AG20443 (cell line): ENCODE measurements at regions not wholly inside any gene's neighbourhood (a gene's known extent, or its start where the extent isn't known, plus 50 kb on each side); places are given as distances from the start of the nearest gene placed in this dataset.
A peak's percentile ranks its signal among the peaks of the same experiment; 100 is the strongest.

Experiments used
- DNase-seq: peaks from one replicate; pipeline ENCODE4 v3.0.0; 2012; ENCODE audit warnings: low spot score, mixed read lengths

- no peak for DNase-seq
Measured at GRCh38 chr10:4022473-4022872, 237.5 kb upstream of the KLF6 start.

- no peak for DNase-seq
Measured at GRCh38 chr10:4020631-4021030, 235.6 kb upstream of the KLF6 start.

GRCh38 chr10:4018054-4018511 is 233.1 kb upstream of the KLF6 start:
- DNase-seq, result no peak

DNA sequence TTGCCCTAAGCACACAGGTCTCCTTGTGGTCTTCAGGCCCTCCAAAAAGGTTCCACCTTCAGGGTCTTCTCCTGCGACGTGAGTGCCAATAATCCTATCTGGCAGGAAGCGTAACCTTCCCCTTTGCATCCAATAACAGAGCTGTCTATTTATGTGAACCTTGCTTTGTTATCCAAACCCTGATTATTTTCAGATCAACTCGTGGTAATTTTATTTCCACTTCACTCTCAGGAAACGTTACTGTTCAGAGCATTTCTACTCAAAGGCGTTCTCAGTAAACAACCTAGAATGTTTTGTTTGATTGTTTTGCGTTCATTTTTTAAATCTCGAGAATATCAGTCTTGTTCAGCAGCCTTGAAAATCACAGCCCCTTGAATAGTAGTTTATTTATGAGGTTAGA is 232.3 kb upstream of the KLF6 start:
- DNase-seq, result no peak

DNA sequence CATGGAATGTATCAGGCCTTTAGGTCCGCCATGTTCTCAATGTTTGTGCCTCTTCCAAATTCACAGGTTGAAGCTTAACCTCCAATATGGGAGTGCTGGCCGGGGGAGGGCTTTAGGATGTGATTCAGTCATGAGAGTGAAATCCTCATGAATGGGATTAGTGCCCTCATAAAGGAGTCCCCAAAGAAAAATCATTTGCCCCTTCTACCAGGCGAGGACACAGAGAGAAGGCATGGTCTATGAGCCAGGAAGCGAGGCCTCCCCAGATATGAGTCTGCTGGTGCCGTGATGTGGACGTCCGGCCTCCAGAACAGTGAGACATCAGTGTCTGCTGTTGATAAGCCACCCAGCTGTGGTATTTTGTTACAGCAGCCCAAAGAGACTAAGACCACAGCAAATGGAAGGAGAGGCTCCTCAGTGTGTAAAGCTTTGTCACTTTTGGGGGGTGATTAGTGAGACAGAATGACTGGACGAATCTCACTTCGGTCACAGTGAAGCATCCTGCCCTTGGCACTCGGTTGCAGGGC is 231.3 kb upstream of the KLF6 start:
- no peak for DNase-seq

DNA sequence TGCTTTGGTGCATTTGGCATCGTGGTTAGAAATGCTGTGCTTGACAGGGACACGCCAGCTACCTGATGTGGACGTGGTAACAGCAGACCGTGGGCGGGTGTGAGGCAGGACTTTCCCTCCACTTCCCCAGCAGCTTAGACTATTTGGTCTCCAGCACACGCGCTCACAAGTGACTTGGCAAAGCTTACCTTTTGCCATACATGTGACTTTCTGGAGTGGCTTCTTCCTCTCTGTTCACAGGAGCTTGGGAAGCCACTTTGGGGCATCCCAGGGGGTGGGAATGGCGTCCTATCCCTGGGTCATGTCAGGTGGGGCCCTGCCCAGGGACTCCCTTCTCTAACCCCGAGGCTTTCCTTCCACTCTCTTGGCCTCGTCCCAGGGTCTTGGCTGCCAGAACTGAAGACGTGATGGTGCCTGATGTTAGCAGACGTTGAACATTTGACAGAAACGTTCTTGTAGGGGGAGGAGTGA is 228.7 kb upstream of the KLF6 start:
- no peak for DNase-seq

- no peak for DNase-seq
Measured at GRCh38 chr10:4012848-4013247, 227.8 kb upstream of the KLF6 start.

DNA sequence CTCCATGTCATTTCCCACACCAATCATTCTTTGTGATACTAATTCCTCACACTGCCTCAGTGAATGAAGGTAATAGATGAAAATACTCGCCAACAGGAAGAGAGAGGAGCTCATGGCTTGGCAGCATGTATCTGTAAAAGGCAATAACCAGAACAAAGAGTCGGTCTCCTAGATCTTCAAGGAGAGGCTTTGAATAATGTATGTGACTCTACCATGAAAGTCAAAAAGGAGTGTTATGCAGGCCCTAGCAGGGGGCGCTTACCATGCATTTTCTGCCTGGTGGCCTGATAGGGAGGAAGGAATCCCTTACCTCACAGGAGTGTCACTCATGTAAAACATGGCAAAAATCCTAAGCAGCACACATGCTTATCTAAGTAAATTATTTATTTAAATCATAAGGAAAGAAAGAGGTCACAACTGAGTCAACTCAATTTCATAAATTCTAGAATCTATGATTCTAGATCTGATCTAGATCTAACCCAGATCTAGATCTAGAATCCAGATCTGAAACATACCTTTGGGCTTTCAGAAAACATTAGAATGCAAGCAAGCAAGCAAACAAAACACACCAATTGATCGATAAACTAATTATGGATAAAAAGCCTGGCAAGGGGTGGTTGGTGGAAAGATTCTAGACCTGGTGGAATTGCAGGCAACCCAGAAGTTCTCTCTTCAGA is 226.3 kb upstream of the KLF6 start:
- no peak for DNase-seq

DNA sequence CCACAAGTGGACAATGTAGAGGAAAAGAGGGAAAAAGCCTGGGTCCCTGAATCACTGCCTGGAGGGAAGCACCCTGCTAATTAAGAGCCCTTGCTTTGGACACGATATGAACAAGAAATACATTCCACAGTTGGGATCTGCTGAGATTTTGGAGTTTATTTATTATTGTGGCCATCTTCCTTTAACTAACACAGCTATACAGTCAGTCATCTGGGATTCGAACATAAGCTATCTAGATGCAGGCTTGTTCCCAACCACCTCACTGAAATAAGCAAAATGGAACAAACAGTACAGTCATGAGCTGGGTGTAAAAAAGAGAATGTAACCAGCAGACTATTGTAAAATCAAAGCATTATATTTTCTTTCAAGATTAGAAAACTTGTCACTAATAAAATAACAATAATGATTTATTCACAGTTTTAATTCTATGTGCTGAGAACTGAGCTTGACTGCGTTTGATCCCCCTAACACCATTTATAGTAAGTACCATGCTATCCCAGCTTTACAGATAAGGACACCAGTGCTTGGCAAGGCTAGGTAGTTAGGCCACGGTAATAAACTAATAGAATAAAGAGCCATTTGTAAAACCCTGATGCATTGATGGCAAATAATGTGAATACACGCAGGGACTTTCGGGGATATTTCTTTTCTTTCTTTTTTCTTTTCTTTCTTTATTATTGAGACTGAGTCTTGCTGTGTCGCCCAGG is 223.8 kb upstream of the KLF6 start:
- no peak for DNase-seq

DNA sequence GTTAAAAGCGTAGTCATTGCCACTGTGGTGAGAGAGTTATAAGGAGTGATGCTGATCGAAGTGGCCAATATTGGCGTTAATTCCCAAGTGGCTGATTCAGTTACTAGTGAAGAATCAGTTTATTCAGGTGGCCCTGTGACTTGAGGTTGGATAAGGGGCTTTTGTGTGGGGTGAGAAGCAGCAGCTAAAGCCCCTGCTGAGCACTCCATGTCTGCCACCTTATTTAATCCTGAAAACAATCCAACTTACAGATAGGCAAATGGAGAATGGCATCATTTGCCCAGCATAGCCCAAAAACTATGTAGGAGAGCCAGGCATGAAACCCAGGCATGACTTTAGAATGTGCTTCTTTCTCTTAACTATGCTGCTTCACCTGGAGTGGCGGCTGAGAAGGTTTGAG is 222.8 kb upstream of the KLF6 start:
- DNase-seq, result no peak

DNA sequence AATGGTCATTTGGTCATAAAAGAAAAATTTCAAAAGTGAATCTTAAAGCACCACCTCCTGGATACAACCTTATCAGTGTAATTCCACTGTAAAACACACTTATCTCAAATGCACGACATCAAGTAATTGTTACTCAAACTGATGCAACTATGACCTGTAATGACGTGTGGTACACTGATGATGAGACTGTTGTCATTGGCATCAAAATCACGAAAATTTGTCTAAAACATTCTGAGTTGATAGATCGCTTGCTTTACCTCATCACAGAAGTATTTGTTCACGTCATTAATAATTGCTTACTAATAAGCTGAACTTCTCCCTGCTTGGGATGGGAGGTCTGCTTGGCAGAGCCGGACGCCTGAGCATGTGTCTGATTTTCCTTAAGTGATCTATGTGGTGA is 221.8 kb upstream of the KLF6 start:
- DNase-seq, result no peak

- DNase-seq, result no peak
Measured at GRCh38 chr10:4006051-4006450, 221.0 kb upstream of the KLF6 start.

DNA sequence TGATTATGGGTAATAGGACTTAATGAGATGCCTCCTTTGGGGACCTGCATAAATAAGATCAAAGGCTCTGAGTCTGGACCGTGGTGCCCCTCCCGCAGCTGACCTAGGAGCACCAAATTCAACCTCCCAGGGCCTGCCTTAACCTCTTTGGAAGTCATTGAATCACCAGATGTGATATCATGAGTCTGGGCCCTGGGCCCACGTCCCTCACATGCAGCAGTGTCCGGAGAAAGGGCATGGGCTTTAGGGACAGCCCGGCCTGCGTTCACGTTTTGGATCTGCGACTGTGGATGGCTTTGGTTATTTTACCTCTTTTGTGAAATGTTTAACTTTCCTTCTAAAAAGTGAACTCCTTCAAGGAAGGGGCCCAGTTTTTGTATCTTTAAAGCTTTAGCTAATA is 220.0 kb upstream of the KLF6 start:
- DNase-seq, result no peak

- DNase-seq, result no peak
Measured at GRCh38 chr10:4004144-4004543, 219.1 kb upstream of the KLF6 start.

- DNase-seq, result no peak
Measured at GRCh38 chr10:4003348-4003973, 218.5 kb upstream of the KLF6 start.

- DNase-seq, result no peak
Measured at GRCh38 chr10:4001811-4002210, 216.8 kb upstream of the KLF6 start.

- no peak for DNase-seq
Measured at GRCh38 chr10:3999642-4000041, 214.6 kb upstream of the KLF6 start.

GRCh38 chr10:3996697-3997096 is 211.7 kb upstream of the KLF6 start:
- DNase-seq, result no peak

DNA sequence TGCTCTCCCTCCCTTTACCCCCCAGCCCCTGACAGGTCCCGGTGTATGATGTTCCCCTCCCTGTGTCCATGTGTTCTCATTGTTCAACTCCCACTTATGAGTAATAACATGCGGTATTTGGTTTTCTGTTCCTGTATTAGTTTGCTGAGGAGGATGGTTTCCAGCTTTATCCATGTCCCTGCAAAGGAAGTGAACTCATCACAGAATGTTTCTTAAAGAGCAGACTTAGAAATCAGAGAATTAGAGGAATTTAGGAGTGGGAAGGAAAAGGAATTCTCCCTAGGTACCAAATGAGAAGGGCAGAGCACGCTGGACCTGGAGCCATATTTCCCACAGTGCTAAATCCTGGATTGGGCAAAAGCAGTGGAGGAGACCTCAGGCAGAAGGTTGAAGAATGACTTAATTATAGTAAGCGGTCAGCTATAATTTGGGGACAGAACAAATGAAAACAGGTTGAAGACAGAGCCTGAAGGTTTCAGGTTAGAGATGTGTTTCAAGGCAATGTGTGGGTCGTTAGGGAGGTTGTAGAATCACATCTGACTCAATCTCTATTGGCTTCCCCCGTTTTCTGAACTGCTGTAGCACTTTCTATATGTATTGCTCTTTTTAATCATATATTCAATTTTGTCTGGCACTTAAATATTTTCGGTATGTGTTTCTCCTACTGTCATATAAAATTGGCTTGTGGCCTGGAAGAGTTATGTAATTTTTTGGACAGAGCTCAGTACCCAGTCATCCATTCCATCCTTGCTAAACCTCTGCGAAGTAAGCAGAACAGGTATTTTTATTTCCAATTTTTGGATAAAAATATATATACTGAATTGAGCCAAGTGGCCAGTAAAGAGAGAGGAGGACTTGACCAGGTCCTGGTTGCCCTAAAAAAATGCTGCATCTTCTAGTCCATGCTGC is 210.5 kb upstream of the KLF6 start:
- peak; percentile 23 for DNase-seq

GRCh38 chr10:3992382-3993178 is 207.6 kb upstream of the KLF6 start:
- DNase-seq, result no peak

GRCh38 chr10:3990307-3990706 is 205.3 kb upstream of the KLF6 start:
- no peak for DNase-seq
